ENCODE measurements at regions not wholly inside any gene's neighbourhood (a gene's known extent, or its start where the extent isn't known, plus 50 kb on each side); places are given as distances from the start of the nearest gene placed in this dataset.

- intact Hi-C loops (cut with DNase I; ENCODE audit: low total_unique reads), result no loop called here
- TF ChIP-seq CTCF (IDR thresholded peaks at IDR 0.05 in 4 of 5, conservative IDR thresholded peaks at IDR 0.05 in 1 of 5), result no peak
- TF ChIP-seq POLR2A (IDR thresholded peaks at IDR 0.05), result no peak
- peak overlapping the region in 2 of 4 donors; percentile 41 to 59 for H3K27ac ChIP-seq
These were observed 253.3 kb downstream of the FAM43A start for GRCh38 chr3:194938845-194939531.

GRCh38 chr3:194939532-194939909 is 253.8 kb downstream of the FAM43A start:
- no peak for TF ChIP-seq POLR2A (IDR thresholded peaks at IDR 0.05)
- TF ChIP-seq CTCF (IDR thresholded peaks at IDR 0.05 in 4 of 5, conservative IDR thresholded peaks at IDR 0.05 in 1 of 5), result no peak
- intact Hi-C loops (cut with DNase I; ENCODE audit: low total_unique reads) (no loop called here), in situ Hi-C loops (cut with MboI; ENCODE audit: low sequenced_read_pairs in 4 of 4) (no loop called here)
- Histone ChIP-seq H3K27ac (peak overlapping the region in 1 of 4 donors; percentile 33), H3K4me1 (peaks cover 4% of the 10 kb centered on the region in 2 donors), H3K36me3 (no peaks in the 10 kb centered on the region), H3K9me3 (no peaks in the 10 kb centered on the region), H3K4me3 (no peak overlapping the region), H3K27me3 (no peaks in the 10 kb centered on the region)
- DNase-seq (no peak), ATAC-seq (no peak)

More at GRCh38 chr3:194938845-194939531, 253.3 kb downstream of the FAM43A start:
- Histone ChIP-seq H3K4me3 (no peak overlapping the region), H3K27me3 (no peaks in the 10 kb centered on the region), H3K4me1 (peaks cover 4% of the 10 kb centered on the region in 2 donors), H3K9me3 (no peaks in the 10 kb centered on the region), H3K36me3 (no peaks in the 10 kb centered on the region)
- peak in 1 of 2 donors; percentile 60 for ATAC-seq
- DNase-seq, result no peak
- in situ Hi-C loops (cut with MboI; ENCODE audit: low sequenced_read_pairs in 4 of 4), result no loop called here

- no peak overlapping the region for H3K4me3 ChIP-seq
- in situ Hi-C loops (cut with MboI; ENCODE audit: low sequenced_read_pairs in 4 of 4), result no loop called here
- ATAC-seq (no peak), DNase-seq (no peak)
- intact Hi-C loops (cut with DNase I; ENCODE audit: low total_unique reads), result no loop called here
- no peak overlapping the region for H3K27ac ChIP-seq
- no peak for TF ChIP-seq POLR2A (IDR thresholded peaks at IDR 0.05)
- no peak for TF ChIP-seq CTCF (IDR thresholded peaks at IDR 0.05 in 4 of 5, conservative IDR thresholded peaks at IDR 0.05 in 1 of 5)
- H3K36me3 ChIP-seq, result no peaks in the 10 kb centered on the region
- H3K9me3 ChIP-seq, result no peaks in the 10 kb centered on the region
- H3K27me3 ChIP-seq, result no peaks in the 10 kb centered on the region
- H3K4me1 ChIP-seq, result peaks cover 4% of the 10 kb centered on the region in 2 donors
These were observed 254.5 kb downstream of the FAM43A start for GRCh38 chr3:194939949-194940770.

- no peak for TF ChIP-seq CTCF (IDR thresholded peaks at IDR 0.05 in 4 of 5, conservative IDR thresholded peaks at IDR 0.05 in 1 of 5)
- no peak for TF ChIP-seq POLR2A (IDR thresholded peaks at IDR 0.05)
- in situ Hi-C loops (cut with MboI; ENCODE audit: low sequenced_read_pairs in 4 of 4), result no loop called here
- Histone ChIP-seq H3K4me1 (peaks cover 4% of the 10 kb centered on the region in 2 donors), H3K36me3 (no peaks in the 10 kb centered on the region), H3K9me3 (no peaks in the 10 kb centered on the region), H3K27me3 (no peaks in the 10 kb centered on the region), H3K27ac (no peak overlapping the region), H3K4me3 (no peak overlapping the region)
- no peak for ATAC-seq
- intact Hi-C loops (cut with DNase I; ENCODE audit: low total_unique reads), result no loop called here
- DNase-seq, result no peak
These were observed 255.8 kb downstream of the FAM43A start for GRCh38 chr3:194941360-194941955.

All from gastrocnemius medialis (tissue), 4 donors.